GM12875 (cell line): ENCODE measurements at regions not wholly inside any gene's neighbourhood (a gene's known extent, or its start where the extent isn't known, plus 50 kb on each side); places are given as distances from the start of the nearest gene placed in this dataset.

ENCODE experiments used
- H3K4me3 ChIP-seq: one replicate; pipeline ENCODE4 v1.5.1; 2011; ENCODE audit warnings: low read depth, low read length, control low read depth
- CTCF ChIP-seq: IDR thresholded peaks from 2 replicates; pipeline ENCODE4 v1.5.1; 2011; ENCODE audit warnings: low read depth, mild to moderate bottlenecking, control low read depth, inconsistent platforms, low read length, moderate library complexity, borderline replicate concordance; ENCODE audit not compliant: insufficient read depth

- H3K4me3 ChIP-seq = no peak overlapping the region
- no peak for TF ChIP-seq CTCF
These were observed 64.4 kb upstream of the COL21A1 start for GRCh38 chr6:56311533-56312448.

DNA sequence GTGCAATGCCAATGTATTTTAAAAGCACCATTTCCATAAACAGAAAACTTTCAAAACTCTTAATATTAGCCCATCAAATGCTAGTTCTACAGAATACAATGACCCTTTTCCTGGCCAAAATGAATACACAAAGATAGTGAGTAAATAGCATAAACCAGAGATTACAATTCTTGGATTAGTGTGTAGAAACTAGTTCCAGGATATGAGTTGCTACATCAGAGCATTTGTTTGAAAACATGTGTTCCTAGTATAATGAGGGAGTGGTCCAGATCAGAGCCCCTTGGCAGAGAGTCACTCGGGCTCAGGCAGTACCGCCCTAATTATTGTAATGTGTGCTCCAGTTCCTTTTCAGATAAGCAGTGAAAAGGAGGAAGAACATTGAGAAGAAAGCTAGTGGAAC is 63.7 kb upstream of the COL21A1 start:
- TF ChIP-seq CTCF = no peak
- no peak overlapping the region for H3K4me3 ChIP-seq

- H3K4me3 ChIP-seq = no peak overlapping the region
- no peak for TF ChIP-seq CTCF
These were observed 62.9 kb upstream of the COL21A1 start for GRCh38 chr6:56310241-56310640.

- no peak overlapping the region for H3K4me3 ChIP-seq
- TF ChIP-seq CTCF = no peak
These were observed 52.5 kb upstream of the COL21A1 start for GRCh38 chr6:56299916-56300315.

GRCh38 chr6:56297022-56297989 is 49.9 kb upstream of the COL21A1 start:
- H3K4me3 ChIP-seq = no peak overlapping the region
- no peak for TF ChIP-seq CTCF
